OCI-LY1 (cell line): ENCODE measurements at regions not wholly inside any gene's neighbourhood (a gene's known extent, or its start where the extent isn't known, plus 50 kb on each side); places are given as distances from the start of the nearest gene placed in this dataset.

Experiments used
- H2AFZ ChIP-seq: fragments of 200-600 bp; sonication (generic), shearing (Covaris generic); 2 replicates; pipeline ENCODE4 v1.6.0; 2014; ENCODE audit warnings: antibody characterized with exemption, mild to moderate bottlenecking, low read length
- H3F3A ChIP-seq: fragments of 200-600 bp; sonication (generic), shearing (Covaris generic); 2 replicates; pipeline ENCODE4 v1.6.0; 2014; ENCODE audit warnings: mild to moderate bottlenecking, antibody characterized with exemption, low read length, moderate library complexity; ENCODE audit not compliant: insufficient read depth
- H3K27ac ChIP-seq: fragments of 200-600 bp; sonication (generic); 2 replicates; pipeline ENCODE4 v1.5.1; 2014; ENCODE audit warnings: low read length, mixed run types, mild to moderate bottlenecking, low read depth; ENCODE audit not compliant: poor library complexity, severe bottlenecking
- H3K27me3 ChIP-seq: fragments of 200-600 bp; sonication (generic); 2 replicates; pipeline ENCODE4 v1.6.0; 2014; ENCODE audit warnings: antibody characterized with exemption, mild to moderate bottlenecking, low read length, moderate library complexity; ENCODE audit not compliant: insufficient read depth
- H3K36me3 ChIP-seq: fragments of 200-600 bp; sonication (generic); 2 replicates; pipeline ENCODE4 v1.6.1; 2014; ENCODE audit warnings: mild to moderate bottlenecking, antibody characterized with exemption, low read length, moderate library complexity, mixed read lengths; ENCODE audit not compliant: insufficient read depth
- H3K4me1 ChIP-seq: fragments of 200-600 bp; sonication (generic); 2 replicates; pipeline ENCODE4 v1.5.1; 2014; ENCODE audit warnings: mild to moderate bottlenecking, low read length, moderate library complexity; ENCODE audit not compliant: insufficient read depth, severe bottlenecking
- H3K4me2 ChIP-seq: fragments of 200-600 bp; sonication (generic), shearing (Covaris generic); 2 replicates; pipeline ENCODE4 v1.6.1; 2014; ENCODE audit warnings: low read length
- H3K4me3 ChIP-seq: fragments of 200-600 bp; sonication (generic); 2 replicates; pipeline ENCODE4 v1.5.1; 2014; ENCODE audit warnings: low read length, low read depth, mild to moderate bottlenecking, mixed read lengths; ENCODE audit not compliant: poor library complexity, severe bottlenecking
- H3K79me2 ChIP-seq: fragments of 200-600 bp; shearing (Covaris generic); 2 replicates; pipeline ENCODE4 v1.6.1; 2016; ENCODE audit warnings: mixed run types, low read length, mixed read lengths; ENCODE audit not compliant: insufficient read depth
- H3K9ac ChIP-seq: fragments of 200-600 bp; sonication (generic), shearing (Covaris generic); 2 replicates; pipeline ENCODE4 v1.6.1; 2014; ENCODE audit warnings: mild to moderate bottlenecking, low read length, mixed read lengths
- H3K9me2 ChIP-seq: fragments of 200-600 bp; sonication (generic), shearing (Covaris generic); 2 replicates; pipeline ENCODE4 v1.6.1; 2014; ENCODE audit warnings: low read depth, mild to moderate bottlenecking, low read length, mixed read lengths
- H3K9me3 ChIP-seq: fragments of 200-600 bp; shearing (Covaris generic); 2 replicates; pipeline ENCODE4 v1.6.1; 2014; ENCODE audit warnings: low read length, mixed read lengths
- H4K20me1 ChIP-seq: fragments of 200-600 bp; sonication (generic), shearing (Covaris generic); 2 replicates; pipeline ENCODE4 v1.6.0; 2016; ENCODE audit warnings: mild to moderate bottlenecking, low read length; ENCODE audit not compliant: insufficient read depth
- CTCF ChIP-seq: fragments of 200-600 bp; sonication (generic), shearing (Covaris generic); IDR thresholded peaks from 2 replicates; pipeline ENCODE4 v1.5.1; 2017; ENCODE audit warnings: mild to moderate bottlenecking, antibody characterized with exemption, low read length, moderate library complexity, mixed read lengths
- EZH2 ChIP-seq: fragments of 200-600 bp; sonication (generic), shearing (Covaris generic); IDR thresholded peaks from 2 replicates; pipeline ENCODE4 v1.8.0; 2017; ENCODE audit warnings: borderline replicate concordance, mixed run types, mild to moderate bottlenecking, antibody characterized with exemption, low read length, moderate library complexity, mixed read lengths

GRCh38 chr1:222288053-222288452, 259.9 kb downstream of the HHIPL2 start:
- Histone ChIP-seq H3K4me2 (no peak overlapping the region), H3K27ac (no peak overlapping the region)

GRCh38 chr1:222286011-222286410, 261.9 kb downstream of the HHIPL2 start:
- TF ChIP-seq EZH2 (no peak), CTCF (no peak)
- H3K4me2 ChIP-seq = no peak overlapping the region
- no peak overlapping the region for H3K4me3 ChIP-seq
- H3K9me2 ChIP-seq = no peaks in the 10 kb centered on the region
- H3K27ac ChIP-seq = no peak overlapping the region
- H2AFZ ChIP-seq = no peak overlapping the region
- no peaks in the 10 kb centered on the region for H3F3A ChIP-seq
- H4K20me1 ChIP-seq = no peaks in the 10 kb centered on the region
- H3K4me1 ChIP-seq = no peaks in the 10 kb centered on the region
- H3K9me3 ChIP-seq = no peaks in the 10 kb centered on the region
- H3K79me2 ChIP-seq = no peaks in the 10 kb centered on the region
- H3K27me3 ChIP-seq = no peaks in the 10 kb centered on the region
- no peak overlapping the region for H3K9ac ChIP-seq
- no peaks in the 10 kb centered on the region for H3K36me3 ChIP-seq

More at GRCh38 chr1:222288053-222288452, 259.9 kb downstream of the HHIPL2 start:
- no peaks in the 10 kb centered on the region for H3K9me3 ChIP-seq
- no peaks in the 10 kb centered on the region for H4K20me1 ChIP-seq
- no peaks in the 10 kb centered on the region for H3K36me3 ChIP-seq
- no peaks in the 10 kb centered on the region for H3K9me2 ChIP-seq
- no peak overlapping the region for H3K9ac ChIP-seq
- H3K4me1 ChIP-seq = no peaks in the 10 kb centered on the region
- H3K4me3 ChIP-seq = no peak overlapping the region
- H3K27me3 ChIP-seq = no peaks in the 10 kb centered on the region
- no peaks in the 10 kb centered on the region for H3F3A ChIP-seq
- no peak for TF ChIP-seq EZH2
- no peak for TF ChIP-seq CTCF
- no peak overlapping the region for H2AFZ ChIP-seq
- H3K79me2 ChIP-seq = no peaks in the 10 kb centered on the region

GRCh38 chr1:222285526-222285925, 262.4 kb downstream of the HHIPL2 start:
- Histone ChIP-seq H3K4me3 (no peak overlapping the region), H2AFZ (no peak overlapping the region), H3K4me2 (no peak overlapping the region), H3K79me2 (no peaks in the 10 kb centered on the region), H4K20me1 (no peaks in the 10 kb centered on the region), H3K4me1 (no peaks in the 10 kb centered on the region), H3K36me3 (no peaks in the 10 kb centered on the region), H3F3A (no peaks in the 10 kb centered on the region), H3K9ac (no peak overlapping the region), H3K27ac (no peak overlapping the region), H3K9me2 (no peaks in the 10 kb centered on the region), H3K9me3 (no peaks in the 10 kb centered on the region), H3K27me3 (no peaks in the 10 kb centered on the region)
- no peak for TF ChIP-seq EZH2
- no peak for TF ChIP-seq CTCF
